Activated T-cell treated with anti-CD3 and anti-CD28 coated beads for 48 hours (primary cell): ENCODE measurements at regions not wholly inside any gene's neighbourhood (a gene's known extent, or its start where the extent isn't known, plus 50 kb on each side); places are given as distances from the start of the nearest gene placed in this dataset.

Experiments
- DNase-seq: peaks from one replicate; pipeline ENCODE4 v3.0.0-alpha.2; 2020; ENCODE audit warnings: low read depth

DNA sequence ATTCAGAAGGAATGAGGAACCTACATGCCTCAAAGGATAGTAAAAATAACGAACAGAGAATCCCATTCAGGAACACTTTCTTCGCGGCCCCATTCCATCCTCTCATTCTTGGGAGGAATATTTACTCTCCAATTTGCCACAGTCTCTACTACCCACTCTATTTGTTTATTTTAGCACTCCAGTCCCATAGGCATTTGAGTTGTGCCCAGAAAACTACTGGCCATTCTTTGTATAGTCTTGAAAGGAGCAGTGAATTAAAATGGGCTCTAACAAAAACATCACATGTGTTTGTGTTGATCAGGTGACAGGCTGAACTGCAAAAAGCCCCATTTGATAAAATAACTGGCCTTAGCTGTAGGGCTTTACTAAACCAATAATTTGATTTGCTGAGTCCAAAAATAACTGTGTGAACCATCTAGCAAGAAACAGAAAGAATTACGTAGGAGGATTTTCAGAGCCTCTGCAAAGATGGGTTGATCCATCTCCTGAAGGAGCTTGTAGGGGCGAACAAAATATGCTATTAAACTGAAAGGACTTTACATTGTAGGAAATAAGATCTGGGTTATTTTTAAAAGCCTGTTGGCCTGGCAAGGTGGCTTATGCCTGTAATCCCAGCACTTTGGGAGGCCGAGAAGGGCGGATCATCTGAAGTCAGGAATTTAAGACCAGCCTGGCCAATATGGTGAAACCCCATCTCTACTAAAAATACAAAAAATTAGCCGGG, 142.3 kb upstream of the CPNE8 start:
- DNase-seq = no peak

DNA sequence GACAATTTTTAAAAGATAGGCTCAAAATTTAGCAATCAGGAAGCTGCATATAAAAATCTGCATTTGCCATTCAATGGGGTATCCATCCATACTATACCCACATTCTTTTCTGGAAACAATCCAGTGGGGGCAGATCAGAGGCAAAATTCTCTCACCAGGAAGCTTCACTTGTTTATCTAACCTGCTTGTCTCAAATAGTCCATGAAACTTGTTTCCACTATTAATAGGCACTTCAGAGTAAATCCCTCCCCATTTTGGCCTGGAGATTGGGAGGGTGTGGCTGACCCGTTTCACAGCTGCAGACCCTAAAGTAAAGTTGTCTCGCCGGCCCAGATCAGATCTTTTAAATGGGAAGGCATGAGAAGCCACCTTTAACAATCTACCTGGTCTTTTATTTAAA, 139.4 kb upstream of the CPNE8 start:
- no peak for DNase-seq

DNA sequence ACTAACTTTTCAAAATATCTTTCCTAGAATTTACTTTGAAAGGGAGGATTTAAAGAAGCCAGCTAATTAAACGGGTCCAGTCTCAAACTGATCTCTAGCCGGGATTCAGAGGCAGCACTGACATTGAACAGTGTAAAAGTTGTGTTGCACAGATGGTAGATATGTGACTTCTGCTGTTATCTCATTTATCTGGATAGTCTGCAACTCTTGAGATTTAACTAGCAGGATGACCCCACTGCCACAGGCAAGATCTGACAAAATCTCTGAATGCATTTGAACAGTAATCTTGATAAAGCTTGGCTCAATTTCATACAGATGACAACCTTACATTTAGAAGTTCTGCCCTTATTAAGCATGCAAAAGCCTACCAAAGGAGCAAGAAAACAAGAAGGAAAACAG, 138.0 kb upstream of the CPNE8 start:
- no peak for DNase-seq

DNA sequence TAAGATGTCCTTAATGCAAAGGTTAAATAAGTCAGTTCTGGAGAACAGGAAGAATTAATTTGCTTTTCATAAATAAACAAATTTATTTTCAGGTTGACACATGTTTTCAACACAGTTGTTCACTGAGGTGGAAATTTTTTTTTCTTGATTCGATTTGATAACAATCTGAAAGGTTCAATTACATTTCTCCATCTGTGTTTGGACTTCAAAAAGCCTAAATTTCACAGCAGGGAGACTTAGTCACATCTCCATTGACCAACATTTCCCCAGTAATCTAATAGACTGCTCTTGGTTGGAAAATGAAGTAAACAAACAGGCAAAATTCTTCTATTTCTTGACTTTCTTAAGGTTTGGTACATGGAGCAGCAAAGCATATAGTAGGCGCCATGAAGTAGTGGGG, 134.9 kb upstream of the CPNE8 start:
- no peak for DNase-seq

DNA sequence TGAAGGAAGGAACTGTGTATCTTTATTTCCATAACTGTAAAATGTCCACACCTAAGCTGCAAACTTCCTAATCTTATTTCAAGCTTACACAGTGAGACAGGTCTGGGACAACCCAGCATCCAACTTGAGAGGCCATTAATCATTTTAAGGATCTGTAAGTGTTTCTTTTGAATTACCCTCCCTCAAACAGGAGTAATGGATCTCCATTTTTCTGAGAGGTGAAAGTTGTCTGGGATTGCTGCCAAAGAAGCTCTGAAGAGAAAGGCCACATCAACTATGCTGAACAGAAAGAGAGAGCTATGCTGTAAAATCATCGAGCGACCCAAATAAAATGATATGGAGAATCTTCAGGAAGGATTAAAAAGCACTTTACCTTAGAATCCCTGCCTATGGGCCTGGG, 131.7 kb upstream of the CPNE8 start:
- DNase-seq = no peak

DNA sequence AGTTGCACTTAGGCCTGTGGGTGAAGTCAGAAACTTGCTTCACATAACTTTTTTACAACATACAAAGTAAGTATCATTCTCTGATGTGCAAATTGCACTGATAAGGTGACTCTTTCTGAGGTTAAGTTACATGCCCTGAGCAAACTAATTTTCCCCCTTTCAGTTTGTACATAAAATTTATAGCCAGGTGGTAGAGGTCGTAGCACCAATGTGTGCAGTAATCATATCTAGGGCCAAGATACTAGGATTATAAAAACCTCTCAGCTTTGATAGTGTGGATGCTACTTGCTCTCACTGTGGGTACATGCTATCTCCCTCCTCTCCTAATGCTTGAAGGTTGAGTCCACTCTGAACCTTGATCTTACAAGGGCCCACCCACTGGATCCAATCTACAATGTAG, 130.7 kb upstream of the CPNE8 start:
- DNase-seq = no peak

DNA sequence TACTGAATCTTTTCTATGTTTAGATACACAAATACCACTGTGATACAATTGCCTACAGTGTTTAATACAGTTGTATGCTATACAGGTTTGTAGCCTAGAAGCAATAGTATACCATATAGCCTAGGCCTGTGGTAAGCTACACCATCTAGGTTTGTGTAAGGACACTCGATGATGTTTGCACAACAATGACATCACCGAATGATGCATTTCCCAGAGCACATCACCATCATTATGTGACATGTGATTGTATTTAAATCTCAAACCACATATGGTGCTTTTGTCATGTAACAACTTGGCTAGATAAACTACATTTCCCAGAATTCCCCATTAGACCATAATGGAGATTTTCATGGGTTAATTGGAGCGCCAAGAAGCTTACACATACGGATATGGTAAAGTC, 128.4 kb upstream of the CPNE8 start:
- no peak for DNase-seq

DNA sequence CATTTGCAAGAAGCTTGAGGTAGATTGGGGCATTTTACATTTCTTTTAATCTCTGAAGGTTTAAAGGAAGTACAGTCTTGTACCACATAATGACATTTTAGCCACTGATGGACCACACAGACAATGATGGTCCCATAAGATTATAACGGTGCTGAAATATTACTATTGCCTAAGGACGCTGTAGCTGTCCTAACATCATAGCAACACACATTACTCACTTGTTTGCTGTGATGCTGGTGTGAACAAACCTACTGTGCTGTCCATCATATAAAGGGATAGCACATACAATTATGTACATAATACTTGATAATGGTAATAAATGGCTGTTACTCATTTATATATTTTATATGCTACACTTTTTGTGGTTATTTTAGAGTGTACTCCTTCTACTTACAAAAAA, 127.1 kb upstream of the CPNE8 start:
- DNase-seq = no peak

DNA sequence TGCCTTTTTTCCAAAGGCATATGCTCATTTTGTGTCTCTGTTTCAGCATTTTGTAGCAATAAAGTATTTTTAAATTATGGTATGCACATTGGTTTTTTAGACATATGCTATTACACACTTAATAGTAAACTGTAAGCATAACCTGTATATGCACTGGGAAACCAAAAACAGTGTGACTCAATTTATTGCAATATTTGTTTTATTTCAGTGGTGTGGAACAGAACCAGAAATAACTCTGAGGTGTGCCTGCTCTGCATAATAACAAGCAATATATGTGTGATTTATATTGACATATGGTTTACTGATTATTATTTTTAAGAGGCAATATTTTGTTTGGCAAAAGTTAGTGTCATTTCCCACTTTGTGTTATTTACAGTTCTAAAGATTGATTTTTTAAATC, 126.6 kb upstream of the CPNE8 start:
- DNase-seq = no peak

DNA sequence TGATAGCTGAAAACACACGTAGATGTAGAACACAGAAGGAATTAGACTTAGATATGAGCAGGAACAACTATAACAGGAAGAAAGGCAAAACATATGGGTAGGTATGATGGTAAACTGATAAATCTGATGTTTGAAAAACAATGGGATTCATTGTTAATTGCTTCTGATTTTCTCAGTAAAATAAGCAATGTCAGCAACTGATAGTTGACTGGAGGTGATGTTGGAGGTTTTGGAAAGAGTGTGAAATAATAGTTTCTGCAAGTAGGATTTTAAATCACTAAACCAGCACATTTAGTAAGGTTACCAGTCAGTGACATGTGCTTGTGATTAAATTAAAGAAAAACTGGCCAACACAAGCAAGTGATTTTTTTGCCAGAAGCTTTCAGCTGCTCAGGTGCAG, 123.0 kb upstream of the CPNE8 start:
- DNase-seq = no peak

DNA sequence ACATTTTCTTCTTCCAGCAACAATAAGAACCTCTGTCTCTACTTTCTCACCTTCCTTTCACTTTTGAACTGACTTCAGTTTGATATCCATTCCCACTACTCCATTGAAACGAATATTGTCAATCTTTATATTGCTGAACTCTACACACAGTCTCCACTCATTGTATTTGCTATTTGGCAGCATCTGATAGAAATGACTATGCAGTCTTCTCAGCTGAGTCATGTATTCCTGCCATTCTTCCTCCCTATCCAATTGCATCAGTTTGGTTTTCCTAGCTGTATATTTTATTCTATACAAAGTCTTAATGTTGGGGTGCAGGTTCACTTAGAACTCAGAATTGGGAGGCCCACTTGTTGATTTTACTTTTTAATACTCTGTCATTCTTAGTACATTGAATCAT, 107.5 kb upstream of the CPNE8 start:
- DNase-seq = no peak

DNA sequence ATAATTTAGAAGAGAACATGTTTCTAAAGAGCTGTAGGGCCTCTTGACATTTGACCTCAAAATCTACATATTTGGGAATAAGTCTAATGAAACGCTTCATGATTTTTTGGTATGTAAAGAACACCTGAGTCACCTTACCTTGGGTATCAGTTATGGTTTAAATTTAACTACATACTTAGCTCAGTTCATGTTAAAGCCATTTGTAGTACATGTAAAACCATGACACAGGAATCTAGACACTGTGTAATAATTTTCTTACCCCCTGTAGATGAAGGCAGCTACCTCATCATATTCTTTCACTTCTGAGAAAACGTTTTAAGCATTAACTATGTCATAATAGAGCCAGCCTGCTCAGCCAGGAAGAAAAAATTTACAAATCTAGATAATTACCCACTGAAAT, 105.8 kb upstream of the CPNE8 start:
- no peak for DNase-seq

DNA sequence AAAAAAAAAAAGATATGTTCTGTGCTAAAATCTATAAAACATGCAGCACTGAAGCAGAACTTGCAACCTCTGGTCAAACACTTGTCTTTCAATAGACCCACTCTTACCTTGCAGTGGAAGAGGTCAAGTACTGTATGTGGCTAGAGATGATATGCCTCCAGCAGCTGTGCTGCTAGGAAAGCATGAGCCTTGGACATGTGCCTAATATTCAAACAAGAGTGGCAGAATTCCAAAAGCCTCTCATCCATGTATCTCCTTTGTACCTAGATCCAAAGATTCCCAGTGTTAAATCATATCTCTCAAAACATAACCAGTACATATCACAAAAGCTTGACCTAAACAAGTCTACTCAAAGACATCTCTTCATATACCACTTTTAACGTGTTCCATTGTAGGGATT, 105.0 kb upstream of the CPNE8 start:
- DNase-seq = no peak

DNA sequence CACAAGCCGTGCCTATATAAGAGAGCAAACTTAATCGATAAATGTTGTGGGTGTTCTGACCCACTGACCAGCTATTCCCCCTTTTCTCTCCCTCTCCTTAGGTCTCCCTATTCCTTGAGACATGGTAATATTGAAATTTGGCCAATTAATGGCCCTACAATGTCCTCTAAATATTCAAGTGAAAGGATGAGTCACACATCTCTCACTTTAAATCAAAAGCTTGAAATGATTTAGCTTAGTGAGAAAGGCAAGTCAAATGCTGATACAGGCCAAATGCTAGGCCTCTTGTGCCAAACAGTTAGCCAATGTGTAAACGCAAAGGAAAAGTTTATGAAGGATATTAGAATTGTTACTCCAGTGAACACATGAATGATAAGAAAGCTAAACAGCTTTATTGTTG, 102.2 kb upstream of the CPNE8 start:
- DNase-seq = no peak

DNA sequence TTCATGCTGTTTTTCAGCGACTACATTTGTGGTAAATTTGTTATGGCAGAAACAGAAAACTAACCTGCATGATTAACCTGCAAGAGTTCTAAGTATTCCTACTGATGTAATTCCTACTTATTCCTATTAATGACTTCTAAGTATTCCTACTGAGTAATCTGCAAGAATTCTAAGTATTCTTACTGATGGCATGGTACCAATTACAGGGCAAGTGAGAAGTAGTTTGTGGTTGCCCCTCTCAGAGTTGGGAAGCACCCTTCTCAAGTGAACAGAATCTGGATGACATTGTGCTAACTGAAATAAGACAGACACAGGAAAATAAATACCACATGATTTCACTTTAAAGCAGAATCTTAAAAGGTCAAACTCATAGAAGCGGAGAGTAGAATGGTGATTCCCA, 100.9 kb upstream of the CPNE8 start:
- no peak for DNase-seq

DNA sequence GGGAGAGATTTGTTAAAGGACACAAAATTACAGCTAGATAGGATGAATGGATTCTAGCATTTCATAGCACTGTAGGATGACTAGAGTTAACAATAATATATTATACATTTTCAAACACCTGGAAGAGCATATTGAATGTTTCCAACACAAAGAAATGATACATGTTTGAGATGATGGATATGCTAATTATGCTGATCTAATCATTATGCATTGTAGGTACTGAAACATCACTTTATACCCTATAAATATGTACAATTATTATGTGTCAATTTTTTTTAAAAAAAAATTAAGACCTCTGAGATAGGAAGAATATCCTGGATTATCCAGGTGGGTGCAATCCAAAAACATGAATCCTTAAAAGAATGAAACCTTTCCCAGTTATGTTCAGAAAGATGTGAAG, 100.3 kb upstream of the CPNE8 start:
- DNase-seq = no peak

DNA sequence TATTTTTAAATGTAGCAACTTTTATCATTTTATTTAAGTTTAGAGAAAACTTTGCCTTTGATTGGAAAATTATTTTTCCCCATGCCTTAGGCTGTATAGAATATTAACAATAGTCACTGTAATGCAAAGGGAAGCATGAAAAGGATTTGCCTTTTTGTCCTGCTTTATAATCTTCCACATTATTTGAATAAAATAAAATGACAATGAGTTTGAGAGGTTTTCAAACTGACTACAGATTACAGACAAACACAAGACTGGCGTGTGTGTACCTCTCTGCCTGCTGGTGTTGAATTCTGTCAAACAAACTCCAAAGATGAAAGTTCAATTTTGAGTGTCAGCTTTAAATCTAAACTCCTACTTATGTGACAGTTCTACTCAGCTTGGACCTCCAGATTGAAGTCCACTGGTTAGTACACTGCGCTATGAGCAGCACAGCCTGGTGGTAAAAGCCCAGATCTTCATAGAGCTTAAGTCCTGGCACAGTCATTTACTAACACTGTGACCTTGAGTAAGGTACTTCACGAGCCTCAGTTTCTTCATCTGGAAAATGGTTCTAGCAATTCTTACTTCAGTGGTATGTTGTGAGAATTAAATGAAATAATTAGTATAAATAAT, 98.3 kb upstream of the CPNE8 start:
- no peak for DNase-seq

DNA sequence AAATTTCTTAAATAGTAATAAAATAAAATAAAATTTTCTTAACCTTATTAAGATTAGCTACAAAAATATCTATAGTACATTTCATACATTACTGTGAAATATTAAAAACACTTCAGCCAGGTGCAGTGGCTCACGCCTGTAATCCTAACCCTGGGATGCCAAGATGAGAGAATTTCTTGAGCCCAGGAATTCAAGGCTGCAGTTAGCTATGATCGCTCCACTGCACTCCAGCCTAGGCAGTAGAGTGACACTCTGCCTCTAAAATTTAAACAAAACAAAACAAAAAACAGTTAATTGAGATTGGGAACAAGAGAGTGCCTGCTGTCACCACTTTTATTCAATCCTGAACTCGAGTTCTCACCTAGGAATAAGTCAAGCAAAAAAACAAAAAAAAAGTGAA, 95.0 kb upstream of the CPNE8 start:
- DNase-seq = no peak

DNA sequence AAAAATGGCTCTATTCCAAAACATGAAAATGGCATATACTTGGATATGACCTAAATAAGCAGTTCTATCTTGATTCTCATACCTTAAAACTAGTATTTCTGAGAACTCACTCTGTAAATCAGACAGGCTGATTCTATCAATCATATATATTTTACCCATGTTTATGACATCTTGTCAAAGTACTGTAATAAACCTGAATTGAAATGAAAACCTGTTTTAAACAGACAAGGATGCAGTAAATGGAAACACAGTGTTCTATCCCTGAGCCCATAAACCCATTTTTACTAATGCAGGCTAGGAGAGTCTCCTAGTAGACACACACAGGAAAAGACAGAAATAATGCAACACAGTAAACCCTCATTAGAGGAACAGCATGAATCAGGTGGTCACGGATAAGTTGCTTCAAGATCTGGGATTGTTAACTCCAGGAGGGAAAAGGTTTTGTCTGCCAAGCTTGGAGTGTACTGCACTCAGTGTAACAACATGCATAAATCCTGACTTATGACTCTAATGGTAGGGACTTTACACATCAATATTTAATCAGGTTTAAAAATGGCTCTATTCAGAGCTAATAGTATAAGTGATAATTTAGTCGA, 93.6 kb upstream of the CPNE8 start:
- no peak for DNase-seq

DNA sequence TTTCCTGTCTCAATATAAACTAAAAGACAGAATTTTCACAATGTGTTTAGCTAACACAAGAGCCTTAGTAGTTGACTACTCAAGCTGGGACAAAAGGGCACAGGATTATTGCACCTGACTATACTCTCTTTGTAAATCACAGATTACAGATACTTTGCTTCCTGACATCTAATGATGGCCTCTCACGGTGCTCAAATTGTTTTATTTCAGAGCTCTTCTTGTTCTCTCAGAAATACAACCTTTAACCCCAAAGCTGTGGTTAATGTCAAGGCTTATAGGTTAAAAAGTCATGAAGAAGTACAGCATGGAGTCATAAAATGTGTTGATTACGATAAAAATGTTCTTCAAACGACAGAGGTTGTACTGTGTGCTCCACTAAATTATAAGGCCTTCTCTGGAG, 89.9 kb upstream of the CPNE8 start:
- no peak for DNase-seq

DNA sequence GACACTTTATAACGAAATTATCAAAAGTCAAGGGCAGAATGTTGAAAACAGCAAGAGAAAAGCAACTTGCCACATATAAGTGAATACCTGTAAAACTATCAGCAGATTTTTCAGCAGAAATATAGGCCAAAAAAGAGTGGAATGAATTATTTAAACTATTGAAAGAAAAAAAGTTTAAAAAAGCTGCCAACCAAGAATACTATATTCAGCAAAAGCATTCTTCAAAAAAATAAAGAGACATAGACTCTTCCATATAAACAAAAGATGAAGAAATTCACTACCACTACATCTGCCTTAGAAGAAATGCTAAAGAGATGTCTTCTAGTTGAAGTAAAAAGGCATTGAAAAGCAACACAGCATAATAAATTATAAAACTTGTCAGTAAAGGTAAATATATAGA, 80.6 kb upstream of the CPNE8 start:
- no peak for DNase-seq

DNA sequence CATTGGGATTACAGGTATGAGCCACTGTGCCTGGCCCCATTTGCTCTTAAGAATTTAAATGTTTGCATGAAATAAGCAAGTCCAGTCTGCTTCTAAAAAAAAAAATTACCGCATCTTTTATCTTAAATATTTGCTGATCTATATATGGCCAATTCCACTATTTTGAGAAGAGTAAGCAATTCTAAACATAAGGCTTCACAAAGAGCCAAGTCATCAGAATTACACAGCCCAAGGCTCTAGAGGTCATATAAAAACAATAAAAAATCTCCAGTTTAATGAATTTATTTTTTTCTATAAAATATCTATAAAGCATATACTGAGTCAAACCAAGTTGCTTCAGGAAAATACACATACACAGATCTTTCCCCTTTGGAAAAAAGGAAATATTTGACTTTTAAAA, 79.0 kb upstream of the CPNE8 start:
- DNase-seq = no peak

DNA sequence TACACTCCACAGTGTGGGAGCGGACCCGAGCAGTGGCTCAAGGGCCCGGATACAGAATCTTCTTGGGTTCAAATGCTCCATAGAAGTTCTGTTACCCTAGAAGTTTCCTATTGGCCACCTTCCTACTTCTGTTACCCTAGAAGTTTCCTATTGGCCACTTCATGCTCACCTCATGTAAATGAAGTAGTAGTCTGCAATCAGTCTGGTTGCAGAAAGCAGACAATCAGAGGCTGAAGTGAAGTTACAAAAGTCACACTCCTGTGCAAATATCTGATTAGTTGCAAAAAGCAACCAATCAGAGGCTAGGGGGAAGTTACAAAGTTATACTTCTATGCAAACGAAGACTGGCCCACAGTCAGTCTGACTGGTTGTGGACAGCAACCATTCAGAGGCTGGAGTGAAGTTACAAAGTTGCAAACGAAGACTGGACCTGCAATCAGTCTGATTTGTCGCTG, 77.8 kb upstream of the CPNE8 start:
- DNase-seq = no peak

DNA sequence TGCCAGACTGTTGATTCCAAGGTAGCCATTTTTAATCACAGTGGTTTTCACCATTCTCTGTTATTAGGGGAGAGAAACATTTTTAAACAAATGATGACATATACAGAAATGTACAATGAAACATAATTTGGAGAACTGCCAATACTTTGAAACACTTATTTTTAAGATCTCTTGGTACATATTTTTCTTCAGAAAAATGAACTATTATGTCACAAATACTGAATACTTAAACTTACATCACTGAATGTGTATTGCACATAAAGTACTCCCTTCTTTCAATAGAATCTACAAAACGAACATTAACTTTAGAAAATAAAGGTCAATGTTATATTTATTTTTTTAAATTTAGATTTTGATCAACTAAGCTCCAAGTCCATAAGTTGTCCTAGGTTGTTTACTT, 71.7 kb upstream of the CPNE8 start:
- DNase-seq = no peak
